NCI-H774 (cell line): ENCODE measurements at regions not wholly inside any gene's neighbourhood (a gene's known extent, or its start where the extent isn't known, plus 50 kb on each side); places are given as distances from the start of the nearest gene placed in this dataset.

Source experiments
- DNase-seq: peaks from one replicate; lab custom pipeline; 2025; lab: John Stamatoyannopoulos, UW

- DNase-seq, result no peak
These were observed 550.1 kb upstream of the CDH18 start for GRCh38 chr5:20537911-20538703.

GRCh38 chr5:20536813-20537212 is 548.8 kb upstream of the CDH18 start:
- no peak for DNase-seq

DNA sequence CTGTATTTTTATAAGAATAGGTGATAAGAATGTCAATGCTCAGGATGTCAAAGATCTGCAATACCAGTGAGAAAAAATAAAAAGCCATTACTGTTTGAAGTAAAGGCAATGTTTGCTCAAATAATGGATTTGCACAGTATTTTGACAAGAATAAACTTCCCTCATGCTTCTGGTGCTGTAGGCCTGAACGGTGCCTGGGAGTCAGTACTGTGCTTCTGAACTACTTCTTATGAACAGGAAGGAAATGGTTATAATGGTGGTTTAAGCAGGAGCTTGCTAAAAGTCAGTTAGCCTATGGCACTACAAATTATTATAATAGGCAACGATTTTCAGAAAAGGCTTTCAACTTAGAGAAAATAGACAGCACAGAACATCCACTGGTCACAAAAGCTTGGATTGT is 548.3 kb upstream of the CDH18 start:
- no peak for DNase-seq

DNA sequence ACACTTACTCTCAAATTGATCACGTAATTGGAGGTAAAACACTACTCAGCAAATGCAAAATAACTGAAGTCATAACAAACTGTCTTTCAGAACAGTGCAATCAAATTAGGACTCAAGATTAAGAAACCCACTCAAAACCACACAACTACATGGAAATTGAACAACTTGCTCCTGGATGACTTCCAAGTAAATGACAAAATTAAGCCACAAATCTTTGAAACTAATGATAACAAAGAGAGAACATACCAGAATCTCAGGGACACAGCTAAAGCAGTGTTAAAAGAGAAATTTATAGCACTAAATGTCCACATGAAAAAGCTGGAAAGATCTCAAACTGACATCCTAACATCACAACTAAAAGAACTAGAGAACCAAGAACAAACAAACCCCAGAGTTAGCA is 540.5 kb upstream of the CDH18 start:
- DNase-seq, result no peak

DNA sequence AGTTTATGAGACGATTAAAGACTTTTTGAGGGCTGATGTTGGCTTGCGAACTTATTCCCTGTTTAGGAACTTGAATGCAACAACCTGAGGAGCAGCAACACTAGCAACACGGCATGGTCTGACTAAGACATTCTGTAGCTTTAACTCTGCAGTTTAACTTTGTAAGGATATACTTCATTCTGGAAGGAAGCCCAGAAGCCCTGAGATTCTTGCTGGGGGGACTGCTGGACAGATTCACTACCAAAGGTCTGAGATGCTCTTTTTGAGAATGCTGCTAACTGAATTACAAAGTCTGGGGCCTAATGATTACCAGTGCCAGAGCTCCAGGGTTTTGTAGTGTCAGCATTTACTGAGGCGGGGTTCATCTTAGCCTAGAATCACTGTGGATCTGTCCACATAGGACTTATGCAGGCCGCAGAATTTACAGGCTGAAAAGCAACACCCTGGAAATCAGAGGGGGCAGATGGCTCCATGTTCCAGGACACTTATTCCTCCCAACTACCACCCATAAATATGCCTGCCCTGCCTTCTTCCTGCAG is 537.1 kb upstream of the CDH18 start:
- DNase-seq, result no peak

DNA sequence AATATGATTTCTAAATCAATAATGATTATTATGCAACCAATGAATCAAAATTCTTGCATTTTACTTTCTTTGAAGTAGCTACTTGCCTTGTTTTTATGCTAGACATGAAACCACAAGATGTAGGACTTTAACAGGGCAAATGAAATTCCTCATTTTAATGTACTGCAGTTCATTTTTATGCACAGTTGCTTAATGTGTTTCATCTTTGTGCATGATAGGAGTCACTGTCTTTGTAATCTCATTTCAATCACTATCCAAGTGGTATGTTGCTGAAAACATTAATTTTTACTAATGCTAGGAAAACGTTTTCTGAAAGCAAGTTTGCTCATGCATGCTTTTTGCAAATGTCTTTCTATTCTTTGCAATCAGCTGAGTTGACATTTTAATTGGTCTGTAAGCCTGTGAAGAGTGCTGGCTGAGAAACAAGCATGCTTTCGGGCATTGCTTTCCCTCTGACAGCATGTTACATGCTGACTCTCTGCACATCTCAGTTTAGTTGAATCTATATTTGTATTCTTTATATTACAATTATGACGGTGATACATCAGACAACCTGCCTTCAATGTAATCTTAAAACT is 535.0 kb upstream of the CDH18 start:
- no peak for DNase-seq

DNA sequence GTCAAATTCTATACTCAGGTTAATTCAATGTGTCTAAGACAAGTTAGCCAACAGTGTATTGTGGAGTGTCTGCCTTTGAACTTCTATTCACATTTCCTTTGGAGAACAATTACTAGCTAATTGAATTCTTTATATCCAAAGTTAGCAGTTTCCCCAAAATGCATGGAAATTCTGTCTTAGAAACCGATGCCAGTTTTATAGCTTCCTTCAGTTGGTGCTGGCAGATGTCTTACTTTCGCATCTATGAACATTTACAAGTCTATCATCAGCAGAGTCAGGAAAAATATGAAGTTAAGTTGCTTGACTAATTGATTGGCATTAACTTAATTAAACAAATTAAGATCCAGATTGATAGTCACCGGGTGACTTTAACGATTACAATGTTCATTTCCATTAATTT is 527.6 kb upstream of the CDH18 start:
- no peak for DNase-seq

- DNase-seq, result no peak
These were observed 526.1 kb upstream of the CDH18 start for GRCh38 chr5:20514145-20514544.

- no peak for DNase-seq
These were observed 512.5 kb upstream of the CDH18 start for GRCh38 chr5:20500546-20500945.

GRCh38 chr5:20498926-20499325 is 510.9 kb upstream of the CDH18 start:
- no peak for DNase-seq

- DNase-seq, result no peak
These were observed 510.1 kb upstream of the CDH18 start for GRCh38 chr5:20498102-20498501.

GRCh38 chr5:20497356-20497755 is 509.4 kb upstream of the CDH18 start:
- DNase-seq, result no peak

- no peak for DNase-seq
These were observed 506.7 kb upstream of the CDH18 start for GRCh38 chr5:20494706-20495105.

- DNase-seq, result no peak
These were observed 498.8 kb upstream of the CDH18 start for GRCh38 chr5:20486826-20487225.

GRCh38 chr5:20476016-20476415 is 488.0 kb upstream of the CDH18 start:
- DNase-seq, result no peak

DNA sequence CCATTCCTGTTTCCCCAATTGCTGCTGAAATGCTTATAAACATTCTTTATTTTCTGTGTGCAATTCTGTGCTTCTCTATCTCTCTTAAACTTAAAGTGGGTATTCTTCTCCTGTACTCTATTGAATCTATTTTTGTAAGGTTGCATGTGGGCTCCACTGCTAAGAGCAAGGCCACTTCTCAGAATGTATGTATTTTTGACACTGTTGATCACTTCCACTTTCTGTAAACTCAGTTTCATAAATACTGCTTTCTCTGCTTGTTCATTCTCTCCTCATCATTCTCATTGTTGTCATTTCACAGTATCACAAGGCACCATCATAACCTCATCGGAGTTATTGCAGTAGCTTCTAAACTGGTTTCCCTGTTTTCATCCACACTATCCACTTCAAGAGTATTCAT is 483.0 kb upstream of the CDH18 start:
- no peak for DNase-seq

DNA sequence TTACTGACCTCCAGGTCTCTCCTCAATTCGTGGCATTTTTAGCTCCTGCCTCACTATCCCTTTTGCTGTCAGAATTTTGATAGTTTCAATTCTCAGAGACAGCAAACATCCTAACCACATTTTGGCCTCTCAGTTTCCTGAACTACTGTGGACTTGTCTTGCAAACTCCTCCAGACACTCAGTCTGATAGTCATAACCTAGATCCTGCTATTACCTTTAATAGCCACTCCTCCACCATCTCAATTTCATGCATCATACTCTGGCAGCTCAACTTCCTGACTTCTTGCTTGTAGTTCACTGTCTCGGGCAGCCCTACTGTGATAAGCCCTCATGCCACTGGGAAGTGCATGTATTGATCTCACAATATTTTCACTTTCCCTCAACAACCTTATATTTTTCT is 481.8 kb upstream of the CDH18 start:
- DNase-seq, result no peak

- no peak for DNase-seq
These were observed 481.4 kb upstream of the CDH18 start for GRCh38 chr5:20469390-20469789.

DNA sequence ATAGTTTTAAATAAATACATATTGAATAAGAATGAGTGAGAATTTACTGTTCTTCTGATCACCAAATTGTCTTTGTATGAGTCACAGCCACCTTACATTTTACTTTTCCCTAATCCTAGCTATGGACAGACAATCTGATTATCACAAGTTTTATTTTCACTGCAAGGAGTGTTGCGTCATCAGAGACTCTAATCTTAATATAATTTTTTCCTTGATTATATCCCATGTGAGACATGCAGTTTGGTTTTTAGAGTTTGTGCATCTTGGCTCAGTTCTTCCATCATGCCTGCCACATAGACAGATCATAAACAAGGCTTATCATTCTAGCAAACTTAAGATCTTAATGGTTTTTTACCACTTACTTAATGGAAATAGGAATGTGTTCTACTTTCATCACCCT is 478.5 kb upstream of the CDH18 start:
- no peak for DNase-seq

DNA sequence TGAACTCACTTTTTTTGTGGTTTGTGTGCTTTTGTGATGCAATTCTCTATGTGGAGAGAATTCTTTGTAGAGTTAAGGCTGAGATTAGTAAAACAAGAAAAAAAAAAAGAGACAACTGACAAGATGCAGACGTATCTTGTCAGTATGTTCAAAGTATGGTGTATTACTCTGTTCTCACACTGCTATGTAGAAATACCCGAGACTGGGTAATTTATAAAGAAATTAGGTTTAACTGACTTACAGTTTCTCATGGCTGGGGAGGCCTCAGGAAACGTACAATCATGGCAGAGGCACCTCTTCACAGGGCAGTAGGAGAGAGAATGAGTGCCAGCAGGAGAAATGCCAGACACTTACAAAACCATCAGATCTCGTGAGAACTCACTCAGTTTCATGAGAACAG is 475.2 kb upstream of the CDH18 start:
- DNase-seq, result no peak

DNA sequence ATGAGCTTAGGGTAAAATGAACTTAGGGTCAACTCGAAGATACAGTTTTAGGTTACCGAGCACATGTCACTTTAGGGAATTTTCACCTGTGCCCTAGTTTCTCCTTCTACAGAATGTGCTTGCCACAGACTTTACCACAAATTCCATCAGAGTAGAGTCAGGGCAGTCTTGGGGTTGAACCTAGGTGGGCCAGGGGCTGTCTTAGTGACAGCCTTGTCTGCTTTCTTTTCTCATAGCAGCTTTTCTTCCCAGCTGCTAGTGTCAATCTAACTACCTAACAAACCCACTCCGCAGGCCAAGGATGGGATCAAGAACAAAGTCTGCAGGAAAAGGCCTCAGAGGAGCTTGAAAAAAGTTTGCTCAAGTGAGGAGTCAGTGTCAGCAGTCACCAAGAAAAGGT is 458.1 kb upstream of the CDH18 start:
- no peak for DNase-seq

DNA sequence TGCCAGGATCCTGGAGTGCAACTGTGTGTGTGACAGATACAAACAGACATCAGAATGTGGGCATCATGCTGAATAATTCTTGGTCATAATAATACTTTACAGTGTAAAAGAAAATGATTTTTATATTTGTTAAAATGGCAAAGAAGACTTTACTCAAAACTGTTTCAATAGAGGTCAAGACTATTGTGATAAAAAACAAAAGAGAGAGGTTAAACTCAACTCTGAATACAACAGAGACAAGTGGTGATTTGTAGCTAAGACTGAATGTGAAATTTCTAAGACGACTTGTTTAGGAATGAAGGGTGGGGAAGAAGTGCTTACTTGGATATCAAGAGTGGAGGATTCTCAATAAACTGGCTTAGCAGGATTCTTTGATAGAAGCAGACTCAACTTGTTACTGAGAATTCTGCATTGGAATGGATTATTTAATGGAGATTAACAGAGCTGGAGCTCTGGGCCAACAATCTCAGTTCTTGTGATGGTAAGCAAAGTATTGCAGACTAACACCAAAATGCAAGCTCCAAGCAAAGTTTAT is 457.4 kb upstream of the CDH18 start:
- DNase-seq, result no peak

- DNase-seq, result no peak
These were observed 446.8 kb upstream of the CDH18 start for GRCh38 chr5:20434786-20435185.
